GM21576 (cell line): ENCODE measurements at regions not wholly inside any gene's neighbourhood (a gene's known extent, or its start where the extent isn't known, plus 50 kb on each side); places are given as distances from the start of the nearest gene placed in this dataset.

Experiments
- ATAC-seq: cut with Tn5 transposase; IDR thresholded peaks from one replicate; pipeline ENCODE4 v1.9.1; 2021; ENCODE audit warnings: mild to moderate bottlenecking, moderate library complexity; ENCODE audit not compliant: unreplicated experiment

DNA sequence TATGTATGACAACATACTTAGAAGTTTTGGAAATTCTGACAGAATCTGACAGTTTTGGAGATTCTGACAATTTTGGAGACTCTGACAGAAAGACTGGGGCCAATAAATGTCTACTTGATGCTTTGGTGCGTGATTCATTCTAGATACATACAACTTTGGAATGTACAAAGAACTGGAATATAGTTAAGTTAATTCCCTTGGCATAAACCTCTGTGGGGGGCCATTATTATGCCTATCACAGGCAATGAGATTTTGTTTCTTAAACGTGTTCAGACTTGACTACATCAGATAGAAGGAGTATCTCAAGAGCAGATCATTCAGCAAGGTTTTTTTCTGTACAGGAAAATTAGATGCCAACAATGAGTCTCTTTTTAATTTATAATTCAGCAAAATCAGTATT lies 617.6 kb upstream of the ZNF717 start:
- ATAC-seq: no peak

GRCh38 chr3:76403556-76403955 lies 618.2 kb upstream of the ZNF717 start:
- ATAC-seq: no peak

- no peak for ATAC-seq
Observed at GRCh38 chr3:76405196-76405595, 619.8 kb upstream of the ZNF717 start.

- ATAC-seq: no peak
Observed at GRCh38 chr3:76410762-76411281, 625.5 kb upstream of the ZNF717 start.

DNA sequence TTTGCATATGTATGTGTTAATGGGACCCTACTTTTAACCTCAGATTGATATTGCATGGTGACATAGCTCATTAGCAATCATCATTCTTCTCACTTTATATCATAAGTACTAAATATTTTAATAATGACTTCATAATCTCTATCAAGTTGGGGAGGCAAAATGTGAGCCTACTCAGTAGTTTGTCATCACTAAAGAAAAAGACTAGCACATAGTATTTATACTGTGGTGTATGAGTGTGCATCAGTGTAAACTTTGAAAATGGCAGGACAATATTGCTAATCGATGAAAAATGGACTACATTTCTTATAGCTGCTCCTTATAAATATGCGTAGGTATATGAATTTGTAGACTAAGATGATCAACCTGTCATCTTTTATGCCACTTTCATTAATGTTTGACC lies 624.5 kb upstream of the ROBO2 start:
- ATAC-seq: no peak

- no peak for ATAC-seq
Observed at GRCh38 chr3:76429581-76430177, 610.2 kb upstream of the ROBO2 start.

- ATAC-seq: no peak
Observed at GRCh38 chr3:76432396-76432795, 607.5 kb upstream of the ROBO2 start.

DNA sequence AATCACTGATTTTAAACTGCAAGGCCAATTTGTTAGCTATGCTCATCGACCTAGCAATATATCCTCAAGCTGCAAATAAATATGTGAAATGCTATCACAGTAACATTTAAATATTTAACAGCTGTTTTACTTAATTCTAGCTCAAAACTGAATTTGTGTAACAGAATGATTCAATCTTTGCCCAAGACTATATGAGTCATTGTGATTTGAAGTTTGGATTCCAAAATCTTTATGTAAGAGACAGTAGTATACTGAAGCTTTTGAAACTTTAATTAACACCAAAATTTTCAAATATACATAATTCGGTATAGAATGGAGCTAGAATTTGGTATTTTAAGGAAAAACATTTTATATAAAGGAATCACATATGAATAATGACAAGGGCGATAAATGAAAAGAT lies 603.0 kb upstream of the ROBO2 start:
- no peak for ATAC-seq

DNA sequence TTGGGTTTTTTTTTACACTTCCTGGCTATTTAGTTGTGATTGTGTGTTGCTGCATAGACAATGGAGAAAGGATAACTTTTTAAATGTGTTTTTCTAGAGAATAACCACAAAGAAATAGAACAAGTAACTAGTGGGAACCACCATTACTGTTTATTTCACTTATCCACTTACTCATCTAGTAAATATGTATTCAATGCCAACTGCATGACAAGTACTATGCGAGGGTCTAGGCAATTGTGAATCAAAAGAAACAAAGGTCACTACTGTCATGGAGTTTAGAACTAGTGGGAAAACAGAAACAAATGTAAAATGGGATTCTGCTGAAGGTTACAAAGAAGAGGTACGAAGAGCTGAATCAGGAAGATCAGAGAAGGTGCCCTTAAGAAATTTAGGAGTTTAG lies 600.9 kb upstream of the ROBO2 start:
- ATAC-seq: no peak

DNA sequence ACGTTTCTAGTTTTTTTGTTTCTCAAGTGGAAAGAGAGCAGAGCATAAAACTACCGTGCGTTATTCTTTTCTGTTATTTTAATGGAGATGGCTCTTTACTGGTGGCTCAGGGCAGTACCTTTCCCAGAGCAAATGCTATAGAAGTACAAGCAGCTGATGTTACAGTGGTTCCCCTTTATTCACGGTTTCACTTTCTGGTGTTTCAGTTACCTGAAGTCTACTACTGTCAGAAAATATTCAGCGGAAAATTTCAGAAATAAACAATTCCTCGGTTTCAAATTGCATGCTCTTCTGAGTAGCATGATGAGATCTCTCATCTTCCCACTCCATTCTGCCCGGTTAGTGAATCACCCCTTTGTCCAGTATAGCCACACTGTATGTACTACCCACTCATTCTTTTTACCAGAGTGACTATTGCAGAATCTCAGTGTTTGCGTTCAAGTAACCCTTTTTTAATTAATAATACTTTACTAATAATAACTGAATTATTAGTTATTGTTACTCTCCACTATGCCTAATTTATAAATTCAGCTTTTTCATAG lies 597.5 kb upstream of the ROBO2 start:
- no peak for ATAC-seq

- no peak for ATAC-seq
Observed at GRCh38 chr3:76456322-76456721, 583.6 kb upstream of the ROBO2 start.

- ATAC-seq: no peak
Observed at GRCh38 chr3:76463501-76463900, 576.4 kb upstream of the ROBO2 start.

DNA sequence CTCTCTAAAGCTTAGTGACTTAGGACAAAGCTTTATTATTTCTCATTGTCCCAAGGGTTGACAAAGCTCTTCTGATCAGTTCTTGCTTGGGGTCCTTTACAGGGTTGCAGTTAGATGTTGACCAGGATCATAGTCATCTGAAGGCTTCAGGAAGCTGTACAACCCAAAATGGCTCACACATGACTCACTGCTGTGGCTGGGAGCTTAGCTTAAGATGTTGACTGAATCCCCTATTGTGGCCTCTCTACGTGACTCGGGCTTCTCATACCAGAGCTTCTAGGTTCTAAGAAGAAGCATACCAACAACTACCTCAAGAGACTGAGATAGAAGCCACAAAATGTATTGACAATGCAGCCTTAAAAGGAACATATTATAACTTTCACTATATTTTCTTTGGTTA lies 569.6 kb upstream of the ROBO2 start:
- ATAC-seq: no peak

- no peak for ATAC-seq
Observed at GRCh38 chr3:76474632-76475031, 565.3 kb upstream of the ROBO2 start.

DNA sequence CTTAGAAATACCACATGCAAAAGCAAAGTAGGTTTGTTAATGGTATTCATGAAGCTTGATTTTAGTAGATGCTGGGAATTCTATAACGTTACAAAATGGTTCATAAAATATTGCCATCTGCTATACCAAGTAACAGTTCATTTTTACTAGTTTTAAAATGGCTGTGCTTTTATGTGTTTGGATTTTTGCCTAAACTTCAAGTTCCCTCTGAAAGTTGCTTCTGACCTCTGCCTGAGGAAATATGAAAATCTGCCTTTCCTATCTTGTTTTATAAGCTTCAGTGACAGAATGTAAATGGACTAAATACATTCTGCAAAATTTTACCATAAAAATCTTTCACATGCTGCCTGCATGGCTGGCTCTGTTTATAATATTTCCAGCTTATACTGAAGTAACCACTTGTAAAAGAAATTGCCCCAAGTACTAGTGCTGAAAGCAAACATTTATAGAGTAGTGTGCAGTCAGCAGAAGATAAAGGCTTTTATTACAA lies 560.7 kb upstream of the ROBO2 start:
- ATAC-seq: no peak

DNA sequence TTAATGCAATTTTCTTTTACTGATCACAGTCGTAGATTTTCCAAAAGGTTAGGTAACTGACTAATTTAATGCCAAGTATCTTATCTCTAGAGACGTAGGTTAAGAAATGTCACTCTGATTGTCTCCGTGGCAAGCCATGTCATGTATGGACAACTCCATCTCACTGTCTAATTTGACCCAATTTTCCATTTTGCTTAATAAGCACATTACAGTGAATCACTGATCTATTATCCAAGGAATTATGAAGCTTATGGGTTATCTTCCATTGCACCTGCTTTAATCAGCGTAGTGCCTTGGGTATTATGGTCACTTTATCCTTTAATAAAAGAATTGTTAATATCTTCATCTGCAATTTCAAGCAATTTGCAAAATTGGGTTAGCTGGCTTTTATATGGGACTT lies 557.4 kb upstream of the ROBO2 start:
- ATAC-seq: no peak

DNA sequence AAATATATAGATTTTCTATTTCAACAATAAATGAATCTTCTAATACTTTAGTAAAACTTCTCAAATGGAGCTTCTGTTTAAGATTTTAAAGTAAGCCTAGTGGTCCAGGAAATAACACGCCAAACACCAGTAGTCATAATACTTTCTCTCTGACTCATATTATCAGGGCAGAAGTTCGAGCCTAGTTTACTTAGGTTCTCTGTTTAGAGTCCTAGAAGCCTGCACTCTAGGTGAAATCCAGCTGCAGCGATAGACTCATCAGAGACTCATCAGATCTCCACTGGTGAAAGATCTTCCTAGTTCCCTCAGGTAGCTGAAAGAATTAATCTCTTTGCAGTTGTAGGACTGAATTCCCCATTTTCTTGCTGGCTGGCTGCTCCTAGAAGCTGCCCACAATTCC lies 552.5 kb upstream of the ROBO2 start:
- ATAC-seq: no peak

DNA sequence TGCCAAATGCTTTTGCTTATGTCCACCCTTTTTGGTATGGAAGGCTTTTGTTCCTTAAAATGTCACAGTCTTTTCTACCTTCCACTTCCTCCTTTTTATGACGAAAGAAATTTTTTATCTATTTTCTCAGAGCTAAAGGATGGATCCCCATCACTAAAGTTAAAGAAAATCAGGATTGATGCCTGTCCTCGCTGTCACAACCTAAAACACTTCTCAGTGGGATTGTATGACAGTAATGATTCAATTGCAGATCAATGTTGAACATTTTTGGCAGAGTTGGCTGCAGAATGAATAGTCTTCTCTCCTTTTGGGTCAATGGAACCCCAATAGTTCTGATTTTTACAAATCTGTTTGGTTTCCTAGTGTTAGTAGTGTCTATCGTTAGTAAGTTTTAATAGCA lies 549.8 kb upstream of the ROBO2 start:
- ATAC-seq: no peak

DNA sequence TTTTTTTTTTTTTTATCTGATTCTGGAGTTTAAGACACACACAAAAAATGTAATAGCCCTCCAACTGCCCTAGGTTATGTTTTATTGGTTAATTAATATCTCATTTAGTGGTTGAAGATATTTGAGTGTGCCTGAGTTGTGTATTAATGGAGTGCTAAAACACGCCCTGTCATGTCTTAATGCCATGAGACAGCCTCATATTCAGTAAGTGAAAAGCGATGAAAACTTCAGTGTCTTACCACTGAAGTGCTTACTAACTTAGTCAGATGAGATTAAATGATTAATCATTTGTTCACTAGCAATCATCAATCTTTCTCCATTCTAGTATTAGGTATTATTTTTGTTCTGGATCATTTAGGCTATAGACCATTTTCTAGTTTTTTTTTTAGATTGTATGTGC lies 544.7 kb upstream of the ROBO2 start:
- no peak for ATAC-seq

GRCh38 chr3:76497636-76498035 lies 542.3 kb upstream of the ROBO2 start:
- no peak for ATAC-seq

- no peak for ATAC-seq
Observed at GRCh38 chr3:76500746-76501275, 539.1 kb upstream of the ROBO2 start.

DNA sequence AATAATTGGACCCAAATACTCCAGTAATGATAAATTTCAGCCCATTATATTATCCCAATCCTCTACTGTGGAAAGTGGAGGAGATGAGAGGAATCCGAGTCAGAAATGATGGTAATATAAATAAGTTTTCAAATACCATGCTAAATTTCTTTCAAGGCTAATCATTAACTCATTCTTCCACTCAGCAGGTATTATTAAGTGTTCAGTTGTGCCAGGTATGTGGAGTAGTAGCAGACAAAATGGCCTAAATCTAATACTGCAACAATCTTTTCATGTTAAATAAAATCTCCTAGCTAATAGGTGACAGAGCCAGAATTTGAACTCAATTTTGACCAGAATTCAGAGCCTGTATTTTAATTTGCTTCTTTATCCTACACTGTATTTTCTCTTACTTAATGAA lies 538.6 kb upstream of the ROBO2 start:
- ATAC-seq: no peak

- no peak for ATAC-seq
Observed at GRCh38 chr3:76502076-76502475, 537.8 kb upstream of the ROBO2 start.
